ENCODE measurements at regions not wholly inside any gene's neighbourhood (a gene's known extent, or its start where the extent isn't known, plus 50 kb on each side); places are given as distances from the start of the nearest gene placed in this dataset.

DNA sequence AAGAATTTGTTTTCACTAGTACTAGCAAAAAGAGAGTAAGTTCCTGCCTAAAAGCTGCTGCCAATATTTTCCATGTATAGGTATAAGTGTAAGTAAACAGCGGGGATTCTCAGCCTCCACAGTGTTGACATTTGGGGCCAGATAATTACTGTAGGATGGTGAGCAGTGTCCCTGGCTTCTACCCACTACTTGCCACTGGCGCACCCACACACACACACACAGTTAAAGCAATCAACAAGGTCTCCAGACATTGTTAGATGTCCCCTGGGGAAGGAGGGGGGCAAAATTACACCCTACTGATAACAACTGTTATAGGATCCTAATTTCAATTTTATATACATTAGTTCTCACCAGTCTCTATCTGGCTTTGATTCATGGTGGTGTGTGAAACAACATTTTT is 417.0 kb upstream of the PSMD7 start:
- Histone ChIP-seq H3K36me3 (ENCODE audit: control insufficient read depth in 4 of 4, insufficient read depth in 4 of 4, low read length in 4 of 4) (no peaks in the 10 kb centered on the region), H3K9me3 (ENCODE audit: control insufficient read depth in 4 of 4, insufficient read depth in 3 of 4, low read length in 3 of 4) (no peaks in the 10 kb centered on the region), H3K4me3 (no peak overlapping the region), H3K4me1 (ENCODE audit: control insufficient read depth in 5 of 5, insufficient read depth in 5 of 5, low read length in 5 of 5) (peaks cover 0 to 40% (median 5%) of the 10 kb centered on the region in 5 donors), H3K9ac (ENCODE audit: insufficient read depth in 1 of 2, low read length in 2 of 2) (no peak overlapping the region), H3K27ac (ENCODE audit: low read depth in 1 of 2, low read length in 1 of 2) (no peak overlapping the region), H3K27me3 (ENCODE audit: control insufficient read depth in 3 of 3, insufficient read depth in 3 of 3, low read length in 2 of 3) (no peaks in the 10 kb centered on the region)
- 91 to 94% methylated on average over 2 of the region's 2 CpGs for WGBS, 2 donors
- DNase-seq, result no peak
- no peak for ATAC-seq (ENCODE audit: insufficient read depth, low FRiP score)
- TF ChIP-seq CTCF (IDR thresholded peaks at IDR 0.05; ENCODE audit: control extremely low read depth, extremely low read depth), result no peak

GRCh38 chr16:73878611-73879010 is 418.0 kb upstream of the PSMD7 start:
- Histone ChIP-seq H3K4me3 (no peak overlapping the region), H3K9ac (ENCODE audit: insufficient read depth in 1 of 2, low read length in 2 of 2) (no peak overlapping the region), H3K36me3 (ENCODE audit: control insufficient read depth in 4 of 4, insufficient read depth in 4 of 4, low read length in 4 of 4) (no peaks in the 10 kb centered on the region), H3K4me1 (ENCODE audit: control insufficient read depth in 5 of 5, insufficient read depth in 5 of 5, low read length in 5 of 5) (peaks cover 0 to 50% (median 10%) of the 10 kb centered on the region in 5 donors), H3K9me3 (ENCODE audit: control insufficient read depth in 4 of 4, insufficient read depth in 3 of 4, low read length in 3 of 4) (no peaks in the 10 kb centered on the region), H3K27me3 (ENCODE audit: control insufficient read depth in 3 of 3, insufficient read depth in 3 of 3, low read length in 2 of 3) (no peaks in the 10 kb centered on the region), H3K27ac (ENCODE audit: low read depth in 1 of 2, low read length in 1 of 2) (no peak overlapping the region)
- no peak for TF ChIP-seq CTCF (IDR thresholded peaks at IDR 0.05; ENCODE audit: control extremely low read depth, extremely low read depth)
- WGBS, 2 donors, result 15 to 26% methylated on average over 2 of the region's 2 CpGs
- ATAC-seq (ENCODE audit: insufficient read depth, low FRiP score) (no peak), DNase-seq (peak; percentile 33 to 93 (median 89))

- Histone ChIP-seq H3K36me3 (ENCODE audit: control insufficient read depth in 4 of 4, insufficient read depth in 4 of 4, low read length in 4 of 4) (no peaks in the 10 kb centered on the region), H3K27ac (ENCODE audit: low read depth in 1 of 2, low read length in 1 of 2) (no peak overlapping the region), H3K27me3 (ENCODE audit: control insufficient read depth in 3 of 3, insufficient read depth in 3 of 3, low read length in 2 of 3) (no peaks in the 10 kb centered on the region), H3K9ac (ENCODE audit: insufficient read depth in 1 of 2, low read length in 2 of 2) (no peak overlapping the region), H3K4me1 (ENCODE audit: control insufficient read depth in 5 of 5, insufficient read depth in 5 of 5, low read length in 5 of 5) (peaks cover 0 to 45% (median 5%) of the 10 kb centered on the region in 5 donors), H3K4me3 (no peak overlapping the region), H3K9me3 (ENCODE audit: control insufficient read depth in 4 of 4, insufficient read depth in 3 of 4, low read length in 3 of 4) (no peaks in the 10 kb centered on the region)
- TF ChIP-seq CTCF (IDR thresholded peaks at IDR 0.05; ENCODE audit: control extremely low read depth, extremely low read depth), result no peak
- WGBS, 2 donors, result 39 to 62% methylated on average over 3 of the region's 3 CpGs
- ATAC-seq (ENCODE audit: insufficient read depth, low FRiP score) (no peak), DNase-seq (no peak)
Observed at GRCh38 chr16:73877150-73877549, 419.5 kb upstream of the PSMD7 start.

- H3K9me3 ChIP-seq (ENCODE audit: control insufficient read depth in 4 of 4, insufficient read depth in 3 of 4, low read length in 3 of 4), result no peaks in the 10 kb centered on the region
- H3K27me3 ChIP-seq (ENCODE audit: control insufficient read depth in 3 of 3, insufficient read depth in 3 of 3, low read length in 2 of 3), result no peaks in the 10 kb centered on the region
- ATAC-seq (ENCODE audit: insufficient read depth, low FRiP score) (no peak), DNase-seq (peak; percentile 31 to 84 (median 82))
- H3K4me1 ChIP-seq (ENCODE audit: control insufficient read depth in 5 of 5, insufficient read depth in 5 of 5, low read length in 5 of 5), result peaks cover 0 to 37% (median 5%) of the 10 kb centered on the region in 5 donors
- 78 to 85% methylated on average over 7 of the region's 7 CpGs for whole genome bisulfite sequencing, 2 donors
- TF ChIP-seq CTCF (IDR thresholded peaks at IDR 0.05; ENCODE audit: control extremely low read depth, extremely low read depth), result no peak
- H3K36me3 ChIP-seq (ENCODE audit: control insufficient read depth in 4 of 4, insufficient read depth in 4 of 4, low read length in 4 of 4), result no peaks in the 10 kb centered on the region
- no peak overlapping the region for H3K4me3 ChIP-seq
- no peak overlapping the region for H3K27ac ChIP-seq (ENCODE audit: low read depth in 1 of 2, low read length in 1 of 2)
- H3K9ac ChIP-seq (ENCODE audit: insufficient read depth in 1 of 2, low read length in 2 of 2), result peak overlapping the region in 1 of 2 donors; percentile 11
Observed at GRCh38 chr16:73875996-73876690, 420.5 kb upstream of the PSMD7 start.

Measured in lung (tissue), 11 donors.